Psoas muscle (tissue), 7 donors: ENCODE measurements at regions not wholly inside any gene's neighbourhood (a gene's known extent, or its start where the extent isn't known, plus 50 kb on each side); places are given as distances from the start of the nearest gene placed in this dataset.

Experiments
- ATAC-seq, 4 donors: fragments of 200-7000 bp; cut with Tn5 transposase; one replicate each; pipeline ENCODE4 v1.9.1; 2020; ENCODE audit warnings: moderate library complexity in 3 of 4, mild to moderate bottlenecking in 2 of 4
- DNase-seq, 2 donors: peaks; one replicate each; pipeline ENCODE4 v3.0.0-alpha.2; 2020
- H3K27ac ChIP-seq: fragments of 200-600 bp; one replicate; pipeline ENCODE4 v1.8.0; 2022
- H3K27me3 ChIP-seq, 3 donors: fragments of 200-600 bp in 1 of 3; one replicate each; pipeline versions ENCODE4 v1.6.1 to v1.8.0; 2013 to 2022; ENCODE audit warnings: low read length in 2 of 3, mild to moderate bottlenecking in 2 of 3, moderate library complexity in 1 of 3; ENCODE audit not compliant: insufficient read depth in 3 of 3
- H3K36me3 ChIP-seq, 2 donors: fragments of 200-600 bp in 1 of 2; one replicate each; pipeline versions ENCODE4 v1.6.1 to v1.8.0; 2013 to 2022; ENCODE audit warnings: low read depth in 1 of 2, mild to moderate bottlenecking in 1 of 2, moderate library complexity in 1 of 2; ENCODE audit not compliant: insufficient read depth in 1 of 2
- H3K4me1 ChIP-seq: fragments of 200-600 bp; one replicate; pipeline ENCODE4 v1.8.0; 2022
- H3K4me3 ChIP-seq: fragments of 200-600 bp; one replicate; pipeline ENCODE4 v1.8.0; 2022; ENCODE audit warnings: mild to moderate bottlenecking
- H3K9me3 ChIP-seq: fragments of 200-600 bp; one replicate; pipeline ENCODE4 v1.8.0; 2022
- CTCF ChIP-seq: fragments of 200-600 bp; IDR thresholded peaks from one replicate; pipeline ENCODE4 v1.8.0; 2022; ENCODE audit warnings: antibody characterized with exemption
- WGBS, 3 donors: extraction: QIAGEN DNeasy Blood & Tissue Kit; methylation state at CpG; one replicate each; pipeline versions ENCODE4 v1.1.6 to v1.1.7; 2013; 5-methylcytosine and 5-hydroxymethylcytosine counted together
- intact Hi-C, 2 donors: fragments of 100-400 bp; cut with DNase I; formaldehyde crosslinking; loops; one replicate each; pipeline versions ENCODE4 v1.11.0 to v1.14.2; 2022
- donor health status: healthy with polysubstance abuse.
- donor health status: DM: no; HTN: no; CAD: no; lungs with moderate emphysema.
- donor health status: Bipolar disorder and iron deficiency.
- donor health status: healthy.
- donor health status: DM: yes; HTN: yes; CAD: no.
- donor health status: DM: no; HTN: no; CAD: no.
- donor health status: DM: yes; HTN: yes; CAD: no.

- Histone ChIP-seq H3K4me1 (no peaks in the 10 kb centered on the region), H3K9me3 (no peaks in the 10 kb centered on the region), H3K27me3 (no peaks in the 10 kb centered on the region), H3K27ac (no peak overlapping the region), H3K36me3 (no peaks in the 10 kb centered on the region), H3K4me3 (no peak overlapping the region)
- no peak for ATAC-seq
- DNase-seq: no peak
- intact Hi-C loops: no loop called here
- no peak for TF ChIP-seq CTCF
- WGBS, 3 donors: 90 to 95% (median 94%) methylated on average over 3 of the region's 3 CpGs
These were observed 346.1 kb downstream of the DCDC2C start for GRCh38 chr2:4049463-4049862.

- no peak for TF ChIP-seq CTCF
- no peak for ATAC-seq
- Histone ChIP-seq H3K4me1 (no peaks in the 10 kb centered on the region), H3K27ac (no peak overlapping the region), H3K9me3 (no peaks in the 10 kb centered on the region), H3K27me3 (no peaks in the 10 kb centered on the region), H3K36me3 (no peaks in the 10 kb centered on the region), H3K4me3 (no peak overlapping the region)
- intact Hi-C loops: no loop called here
- 36 to 44% (median 40%) methylated on average over 7 of the region's 7 CpGs for WGBS, 3 donors
- DNase-seq: no peak
These were observed 350.6 kb downstream of the DCDC2C start for GRCh38 chr2:4053769-4054493.

GRCh38 chr2:4066217-4066616 lies 362.8 kb downstream of the DCDC2C start:
- no peak for ATAC-seq
- Histone ChIP-seq H3K36me3 (no peaks in the 10 kb centered on the region), H3K27ac (no peak overlapping the region), H3K4me1 (no peaks in the 10 kb centered on the region), H3K4me3 (no peak overlapping the region), H3K27me3 (peaks cover 0 to 2% (median 0%) of the 10 kb centered on the region in 3 donors), H3K9me3 (no peaks in the 10 kb centered on the region)
- WGBS, 3 donors: 80 to 90% (median 84%) methylated on average over 4 of the region's 4 CpGs
- TF ChIP-seq CTCF: no peak
- intact Hi-C loops: no loop called here
- no peak for DNase-seq

- TF ChIP-seq CTCF: no peak
- Histone ChIP-seq H3K36me3 (no peaks in the 10 kb centered on the region), H3K27me3 (no peaks in the 10 kb centered on the region), H3K27ac (no peak overlapping the region), H3K9me3 (no peaks in the 10 kb centered on the region), H3K4me3 (no peak overlapping the region), H3K4me1 (no peaks in the 10 kb centered on the region)
- intact Hi-C loops: no loop called here
- 68 to 76% (median 69%) methylated on average over 11 of the region's 11 CpGs for WGBS, 3 donors
- DNase-seq (no peak), ATAC-seq (no peak)
These were observed 369.7 kb downstream of the DCDC2C start for GRCh38 chr2:4073026-4073569.

GRCh38 chr2:4077017-4077416 lies 373.6 kb downstream of the DCDC2C start:
- H3K36me3 ChIP-seq: no peaks in the 10 kb centered on the region
- ATAC-seq (no peak), DNase-seq (no peak)
- H3K4me3 ChIP-seq: no peak overlapping the region
- no peaks in the 10 kb centered on the region for H3K4me1 ChIP-seq
- WGBS, 3 donors: 56 to 65% (median 64%) methylated on average over 3 of the region's 3 CpGs
- no peaks in the 10 kb centered on the region for H3K27me3 ChIP-seq
- no peak overlapping the region for H3K27ac ChIP-seq
- no peaks in the 10 kb centered on the region for H3K9me3 ChIP-seq
- TF ChIP-seq CTCF: no peak
- intact Hi-C loops: no loop called here
